NCI-H345 (cell line): ENCODE measurements at regions not wholly inside any gene's neighbourhood (a gene's known extent, or its start where the extent isn't known, plus 50 kb on each side); places are given as distances from the start of the nearest gene placed in this dataset.
"Not testable (repeated sequence)": the region's sequence is repeated elsewhere in the genome, so short reads cannot be mapped to it uniquely, and the experiment has no call there.

Experiments used
- DNase-seq: peaks from one replicate; lab custom pipeline; 2025; lab: John Stamatoyannopoulos, UW

- DNase-seq = peak; percentile 57
These were observed 156.4 kb upstream of the CBLB start for GRCh38 chr3:106025151-106025722.

GRCh38 chr3:106029954-106030626 is 161.3 kb upstream of the CBLB start:
- no peak for DNase-seq

GRCh38 chr3:106030627-106030963 is 161.8 kb upstream of the CBLB start:
- DNase-seq = no peak

- no peak for DNase-seq
These were observed 163.7 kb upstream of the CBLB start for GRCh38 chr3:106032479-106032878.

- no peak for DNase-seq
These were observed 164.8 kb upstream of the CBLB start for GRCh38 chr3:106033654-106034053.

GRCh38 chr3:106034313-106034712 is 165.5 kb upstream of the CBLB start:
- DNase-seq = no peak

GRCh38 chr3:106035619-106036018 is 166.8 kb upstream of the CBLB start:
- no peak for DNase-seq

- DNase-seq = no peak
These were observed 167.9 kb upstream of the CBLB start for GRCh38 chr3:106036696-106037095.

- no peak for DNase-seq
These were observed 178.4 kb upstream of the CBLB start for GRCh38 chr3:106047221-106047620.

GRCh38 chr3:106048946-106049481 is 180.2 kb upstream of the CBLB start:
- DNase-seq = no peak

- DNase-seq = no peak
These were observed 181.0 kb upstream of the CBLB start for GRCh38 chr3:106049821-106050220.

- no peak for DNase-seq
These were observed 188.1 kb upstream of the CBLB start for GRCh38 chr3:106056931-106057330.

GRCh38 chr3:106058475-106058874 is 189.7 kb upstream of the CBLB start:
- DNase-seq = no peak

- no peak for DNase-seq
These were observed 191.2 kb upstream of the CBLB start for GRCh38 chr3:106059953-106060517.

- DNase-seq = no peak
These were observed 195.1 kb upstream of the CBLB start for GRCh38 chr3:106063909-106064308.

- DNase-seq = peak; percentile 22
These were observed 197.0 kb upstream of the CBLB start for GRCh38 chr3:106065831-106066230.

GRCh38 chr3:106067711-106068110 is 198.9 kb upstream of the CBLB start:
- no peak for DNase-seq

GRCh38 chr3:106068381-106068780 is 199.6 kb upstream of the CBLB start:
- no peak for DNase-seq

GRCh38 chr3:106068795-106069194 is 200.0 kb upstream of the CBLB start:
- DNase-seq = no peak

- no peak for DNase-seq
These were observed 201.4 kb upstream of the CBLB start for GRCh38 chr3:106070187-106070586.

- DNase-seq = no peak
These were observed 202.5 kb upstream of the CBLB start for GRCh38 chr3:106071306-106071705.

- not testable (repeated sequence) for DNase-seq
These were observed 203.8 kb upstream of the CBLB start for GRCh38 chr3:106072596-106072995.

GRCh38 chr3:106073806-106074205 is 205.0 kb upstream of the CBLB start:
- DNase-seq = not testable (repeated sequence)

- not testable (repeated sequence) for DNase-seq
These were observed 206.9 kb upstream of the CBLB start for GRCh38 chr3:106075731-106076130.
